Fibroblast of lung (primary cell): ENCODE measurements at regions not wholly inside any gene's neighbourhood (a gene's known extent, or its start where the extent isn't known, plus 50 kb on each side); places are given as distances from the start of the nearest gene placed in this dataset.

Source experiments
- CTCF ChIP-seq, 2 donors: IDR thresholded peaks in 1 of 2; conservative IDR thresholded peaks in 1 of 2; 1 replicate in 1 of 2; 2 replicates in 1 of 2; pipeline ENCODE4 v1.5.1; 2011 to 2012; ENCODE audit warnings: low read length in 2 of 2, control low read depth in 1 of 2, inconsistent platforms in 1 of 2, low read depth in 1 of 2, mild to moderate bottlenecking in 1 of 2
- EZH2 ChIP-seq: IDR thresholded peaks from 2 replicates; pipeline ENCODE4 v1.5.1; 2012; ENCODE audit warnings: low read length, control low read depth, mild to moderate bottlenecking; ENCODE audit errors: missing control alignments

GRCh38 chr12:13293096-13293495, 96.6 kb downstream of the EMP1 start:
- no peak for TF ChIP-seq EZH2
- no peak for TF ChIP-seq CTCF (conservative IDR thresholded peaks at IDR 0.05 in 1 of 2, IDR thresholded peaks at IDR 0.05 in 1 of 2; ENCODE audit: low read depth in 1 of 2, low read length in 2 of 2)
